Thyroid gland (tissue), 4 donors: ENCODE measurements at regions not wholly inside any gene's neighbourhood (a gene's known extent, or its start where the extent isn't known, plus 50 kb on each side); places are given as distances from the start of the nearest gene placed in this dataset.

ENCODE experiments used
- DNase-seq, 2 donors: peaks; one replicate each; pipeline ENCODE4 v3.0.0-alpha.2; 2019
- H3K27ac ChIP-seq, 3 donors: fragments of 200-600 bp; sonication (generic); 1 replicate in 2 of 3; 2 replicates in 1 of 3; pipeline ENCODE4 v1.5.1; 2016 to 2019; ENCODE audit warnings: mild to moderate bottlenecking in 1 of 3, moderate library complexity in 1 of 3
- H3K27me3 ChIP-seq: fragments of 200-600 bp; sonication (generic); one replicate; pipeline ENCODE4 v1.5.1; 2019
- H3K36me3 ChIP-seq, 2 donors: fragments of 200-600 bp; sonication (generic); one replicate each; pipeline ENCODE4 v1.5.1; 2016 to 2019
- H3K4me1 ChIP-seq, 2 donors: fragments of 200-600 bp; sonication (generic); one replicate each; pipeline ENCODE4 v1.5.1; 2017 to 2019
- H3K4me3 ChIP-seq, 3 donors: fragments of 200-600 bp; sonication (generic); replicated peaks in 1 of 3; 1 replicate in 2 of 3; 2 replicates in 1 of 3; pipeline ENCODE4 v1.5.1; 2016; ENCODE audit warnings: mild to moderate bottlenecking in 1 of 3
- H3K9me3 ChIP-seq: fragments of 200-600 bp; sonication (generic); one replicate; pipeline ENCODE4 v1.5.1; 2017
- POLR2A ChIP-seq, 2 donors: fragments of 450-650 bp; IDR thresholded peaks; one replicate each; pipeline ENCODE4 v1.6.1; 2017; ENCODE audit warnings: antibody characterized with exemption in 2 of 2, mild to moderate bottlenecking in 2 of 2, moderate library complexity in 1 of 2
- WGBS, 2 donors: methylation state at CpG; one replicate each; pipeline ENCODE4 v1.1.5; 2017; 5-methylcytosine and 5-hydroxymethylcytosine counted together
- intact Hi-C: fragments of 100-400 bp; cut with DNase I; formaldehyde crosslinking; loops from one replicate; pipeline ENCODE4 v1.15.1; 2023
- TF ChIP-seq, protein P1 (sequence below), 6 experiments: fragments of 200-600 bp in 3 of 6; fragments of 450-650 bp in 3 of 6; sonication (generic) in 3 of 6; IDR thresholded peaks; one replicate each; pipeline ENCODE4 v1.5.1; 2016 to 2019; ENCODE audit warnings: antibody characterized with exemption in 6 of 6, mild to moderate bottlenecking in 2 of 6, inconsistent platforms in 1 of 6, moderate library complexity in 1 of 6

GRCh38 chr1:185426848-185427247, 109.8 kb upstream of the IVNS1ABP start:
- no peaks in the 10 kb centered on the region for H3K9me3 ChIP-seq
- H3K27me3 ChIP-seq: no peaks in the 10 kb centered on the region
- intact Hi-C loops: no loop called here
- H3K27ac ChIP-seq: peak overlapping the region in 2 of 3 donors; percentile 18
- H3K4me3 ChIP-seq: no peak overlapping the region
- H3K36me3 ChIP-seq: no peaks in the 10 kb centered on the region
- peak in 1 of 2 donors; percentile 12 for DNase-seq
- 62 to 76% methylated on average over 5 of the region's 5 CpGs for WGBS, 2 donors
- H3K4me1 ChIP-seq: no peaks in the 10 kb centered on the region
- no peak for TF ChIP-seq POLR2A (IDR thresholded peaks at IDR 0.05)
- TF ChIP-seq, protein P1, sequence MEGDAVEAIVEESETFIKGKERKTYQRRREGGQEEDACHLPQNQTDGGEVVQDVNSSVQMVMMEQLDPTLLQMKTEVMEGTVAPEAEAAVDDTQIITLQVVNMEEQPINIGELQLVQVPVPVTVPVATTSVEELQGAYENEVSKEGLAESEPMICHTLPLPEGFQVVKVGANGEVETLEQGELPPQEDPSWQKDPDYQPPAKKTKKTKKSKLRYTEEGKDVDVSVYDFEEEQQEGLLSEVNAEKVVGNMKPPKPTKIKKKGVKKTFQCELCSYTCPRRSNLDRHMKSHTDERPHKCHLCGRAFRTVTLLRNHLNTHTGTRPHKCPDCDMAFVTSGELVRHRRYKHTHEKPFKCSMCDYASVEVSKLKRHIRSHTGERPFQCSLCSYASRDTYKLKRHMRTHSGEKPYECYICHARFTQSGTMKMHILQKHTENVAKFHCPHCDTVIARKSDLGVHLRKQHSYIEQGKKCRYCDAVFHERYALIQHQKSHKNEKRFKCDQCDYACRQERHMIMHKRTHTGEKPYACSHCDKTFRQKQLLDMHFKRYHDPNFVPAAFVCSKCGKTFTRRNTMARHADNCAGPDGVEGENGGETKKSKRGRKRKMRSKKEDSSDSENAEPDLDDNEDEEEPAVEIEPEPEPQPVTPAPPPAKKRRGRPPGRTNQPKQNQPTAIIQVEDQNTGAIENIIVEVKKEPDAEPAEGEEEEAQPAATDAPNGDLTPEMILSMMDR (IDR thresholded peaks at IDR 0.05): peak in 1 of 6 experiments; percentile 10

DNA sequence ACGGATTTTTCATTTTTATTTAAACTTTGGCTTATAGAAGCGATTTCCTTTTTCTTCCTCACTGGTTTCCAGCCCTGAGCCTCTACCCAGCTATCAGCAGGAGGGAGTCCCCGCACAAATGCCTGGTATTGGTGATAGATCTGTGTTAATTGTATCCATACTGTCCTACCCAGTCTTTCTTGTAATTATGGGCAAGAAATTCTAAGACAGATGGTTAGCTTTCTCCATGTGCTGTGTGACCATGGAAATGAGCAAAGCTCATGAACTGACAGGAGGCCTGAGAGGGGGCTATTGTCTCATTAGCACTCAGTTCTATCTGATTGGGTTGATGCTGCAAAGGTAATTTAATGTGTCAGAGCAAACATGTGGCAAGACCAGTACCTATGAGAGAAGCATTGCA, 108.1 kb upstream of the IVNS1ABP start:
- 88 to 91% methylated on average over 3 of the region's 3 CpGs for WGBS, 2 donors
- TF ChIP-seq POLR2A (IDR thresholded peaks at IDR 0.05): no peak
- TF ChIP-seq, protein P1 (IDR thresholded peaks at IDR 0.05): no peak
- intact Hi-C loops: no loop called here
- Histone ChIP-seq H3K36me3 (no peaks in the 10 kb centered on the region), H3K27ac (no peak overlapping the region), H3K27me3 (no peaks in the 10 kb centered on the region), H3K4me3 (no peak overlapping the region), H3K4me1 (no peaks in the 10 kb centered on the region), H3K9me3 (no peaks in the 10 kb centered on the region)
- DNase-seq: no peak

DNA sequence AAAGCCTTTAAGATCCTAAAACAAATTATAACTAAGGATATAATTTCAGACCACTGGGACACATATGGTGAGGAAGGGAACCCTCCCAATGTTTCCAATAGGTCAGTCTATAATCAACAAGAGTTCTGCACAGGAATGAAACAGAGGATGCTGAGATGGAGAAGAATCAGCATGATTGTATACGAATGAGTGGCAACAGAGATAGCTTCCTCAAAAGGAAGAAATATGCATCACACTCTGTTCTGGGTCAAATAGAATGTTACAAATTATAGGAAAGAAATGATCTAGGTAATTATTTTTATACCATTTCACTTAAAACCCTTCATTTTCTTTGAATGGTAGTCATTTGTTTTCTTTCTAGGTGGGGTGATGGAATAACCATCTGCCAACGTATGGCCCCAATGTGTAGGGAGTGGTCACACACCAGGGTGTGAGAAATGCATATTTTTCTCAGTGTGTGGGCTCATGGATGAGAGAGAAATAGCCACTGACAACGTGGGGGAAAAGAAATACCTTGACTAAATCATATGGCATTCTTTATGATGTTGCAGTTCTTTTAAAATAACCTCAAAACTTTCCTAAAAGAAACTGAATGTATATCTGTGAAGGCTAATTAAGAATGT, 104.6 kb upstream of the IVNS1ABP start:
- TF ChIP-seq POLR2A (IDR thresholded peaks at IDR 0.05): no peak
- TF ChIP-seq, protein P1 (IDR thresholded peaks at IDR 0.05): no peak
- no peaks in the 10 kb centered on the region for H3K27me3 ChIP-seq
- intact Hi-C loops: no loop called here
- no peak overlapping the region for H3K27ac ChIP-seq
- H3K4me3 ChIP-seq: no peak overlapping the region
- no peaks in the 10 kb centered on the region for H3K4me1 ChIP-seq
- DNase-seq: no peak
- no peaks in the 10 kb centered on the region for H3K9me3 ChIP-seq
- H3K36me3 ChIP-seq: no peaks in the 10 kb centered on the region
- 68 to 70% methylated on average over 3 of the region's 3 CpGs for whole genome bisulfite sequencing, 2 donors

DNA sequence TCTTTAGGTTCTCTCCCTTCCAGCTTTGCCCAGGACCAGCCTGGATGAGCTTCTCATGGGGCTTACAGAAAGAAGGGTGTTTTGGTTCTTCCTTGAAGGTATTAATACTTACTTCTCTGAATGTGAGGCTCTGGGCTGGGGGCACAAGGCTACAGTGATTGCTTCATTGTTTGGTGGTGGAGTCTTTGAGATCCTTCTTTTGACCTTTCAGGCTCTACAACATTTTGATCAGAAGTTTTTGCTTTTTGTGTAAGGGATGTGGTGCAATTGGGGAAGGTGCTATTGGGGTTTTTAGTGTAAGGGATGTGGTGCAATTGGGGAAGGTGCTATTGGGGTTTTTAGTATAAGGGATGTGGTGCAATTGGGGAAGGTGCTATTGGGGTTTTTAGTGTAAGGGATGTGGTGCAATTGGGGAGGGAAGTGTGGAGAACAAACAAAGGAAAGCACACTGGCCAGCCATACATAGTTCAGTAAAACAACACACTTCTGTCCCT, 103.6 kb upstream of the IVNS1ABP start:
- intact Hi-C loops: no loop called here
- no peak for DNase-seq
- no peak overlapping the region for H3K27ac ChIP-seq
- no peaks in the 10 kb centered on the region for H3K36me3 ChIP-seq
- TF ChIP-seq, protein P1 (IDR thresholded peaks at IDR 0.05): no peak
- TF ChIP-seq POLR2A (IDR thresholded peaks at IDR 0.05): no peak
- H3K4me1 ChIP-seq: no peaks in the 10 kb centered on the region
- no peaks in the 10 kb centered on the region for H3K27me3 ChIP-seq
- no peaks in the 10 kb centered on the region for H3K9me3 ChIP-seq
- no peak overlapping the region for H3K4me3 ChIP-seq

DNA sequence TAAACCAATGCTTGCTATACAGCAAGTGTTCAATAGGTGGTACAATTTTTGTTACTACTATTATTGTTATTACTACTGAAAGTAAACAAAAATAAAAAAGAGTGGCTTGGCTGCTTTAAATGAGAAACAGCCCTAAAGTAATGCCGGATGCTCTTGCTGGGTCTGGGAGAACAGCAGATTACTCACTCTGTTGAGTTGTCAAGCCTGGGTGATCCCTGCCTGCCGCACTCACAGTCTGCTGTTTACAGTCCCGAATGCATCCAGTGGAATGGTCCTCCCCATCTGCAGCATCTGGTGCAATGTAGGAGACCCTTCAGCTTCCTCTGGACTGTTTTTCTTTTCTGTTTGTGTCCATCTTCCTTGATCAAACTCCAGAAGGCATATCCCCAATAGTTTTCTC, 102.7 kb upstream of the IVNS1ABP start:
- TF ChIP-seq POLR2A (IDR thresholded peaks at IDR 0.05): no peak
- TF ChIP-seq, protein P1 (IDR thresholded peaks at IDR 0.05): no peak
- intact Hi-C loops: no loop called here
- no peaks in the 10 kb centered on the region for H3K9me3 ChIP-seq
- H3K36me3 ChIP-seq: no peaks in the 10 kb centered on the region
- no peak overlapping the region for H3K27ac ChIP-seq
- 48 to 92% methylated on average over 3 of the region's 3 CpGs for WGBS, 2 donors
- H3K4me1 ChIP-seq: no peaks in the 10 kb centered on the region
- DNase-seq: no peak
- no peak overlapping the region for H3K4me3 ChIP-seq
- no peaks in the 10 kb centered on the region for H3K27me3 ChIP-seq
